ENCODE measurements at regions not wholly inside any gene's neighbourhood (a gene's known extent, or its start where the extent isn't known, plus 50 kb on each side); places are given as distances from the start of the nearest gene placed in this dataset.

DNA sequence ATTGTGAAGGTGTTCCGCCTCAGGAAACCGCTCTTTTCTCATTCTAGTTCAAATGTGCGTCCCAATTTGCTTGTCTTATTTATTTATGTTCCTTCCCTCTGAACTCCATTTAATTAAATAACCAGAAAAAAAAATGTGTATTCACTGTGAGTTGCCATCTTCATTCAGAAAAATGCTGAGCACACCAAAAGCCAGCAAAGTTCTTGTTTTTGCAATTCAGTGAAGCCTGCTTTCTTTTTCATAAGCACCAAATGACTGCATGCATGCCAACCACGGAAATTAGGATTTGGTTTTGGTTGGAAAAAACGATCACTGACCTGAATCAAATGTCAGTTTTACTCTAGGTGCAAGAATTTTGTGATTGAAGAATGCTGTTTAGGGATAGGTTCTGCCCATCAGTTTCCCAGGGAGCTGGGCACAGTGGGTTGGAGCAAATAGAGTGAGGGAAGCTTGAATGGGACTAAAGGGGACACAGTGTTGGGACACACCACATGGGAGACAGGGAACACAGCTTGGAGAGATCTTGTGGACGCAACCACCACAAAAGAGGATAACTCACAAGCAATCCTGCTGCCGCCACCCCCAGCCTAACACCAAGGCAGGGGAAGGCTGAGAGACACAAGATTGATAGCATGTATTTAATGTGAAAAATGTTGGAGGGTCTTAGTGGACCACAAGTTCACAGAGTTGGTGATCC, 183.4 kb upstream of the GALNT2 start:
- in situ Hi-C loops (cut with HindIII; ENCODE audit: low sequenced_read_pairs), result loop anchor here (10.0 kb wide), 1 partner anchor 141 kb away; no protein-coding TSS in a partner anchor

DNA sequence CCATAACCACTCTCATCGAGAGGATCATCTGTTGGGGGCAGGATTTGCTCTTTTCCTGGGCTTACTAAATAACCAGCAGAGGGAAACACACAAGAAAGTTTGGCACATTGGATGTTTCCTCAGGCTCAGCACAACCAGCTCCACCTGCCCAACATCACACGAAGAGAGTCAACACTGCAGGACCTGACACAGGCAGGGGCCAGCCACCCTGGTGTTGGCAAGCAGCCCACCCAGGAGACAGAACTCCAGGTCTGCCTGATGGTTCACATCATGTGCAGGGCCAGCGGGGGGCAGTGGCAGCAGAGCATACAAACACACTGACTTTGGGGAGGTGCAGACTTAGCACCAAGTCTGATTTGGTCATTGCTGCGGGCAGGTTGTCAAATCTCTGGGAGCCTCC, 182.3 kb upstream of the GALNT2 start:
- in situ Hi-C loops (cut with HindIII; ENCODE audit: low sequenced_read_pairs), result loop anchor here (10.0 kb wide), 1 partner anchor 140 kb away; no protein-coding TSS in a partner anchor

DNA sequence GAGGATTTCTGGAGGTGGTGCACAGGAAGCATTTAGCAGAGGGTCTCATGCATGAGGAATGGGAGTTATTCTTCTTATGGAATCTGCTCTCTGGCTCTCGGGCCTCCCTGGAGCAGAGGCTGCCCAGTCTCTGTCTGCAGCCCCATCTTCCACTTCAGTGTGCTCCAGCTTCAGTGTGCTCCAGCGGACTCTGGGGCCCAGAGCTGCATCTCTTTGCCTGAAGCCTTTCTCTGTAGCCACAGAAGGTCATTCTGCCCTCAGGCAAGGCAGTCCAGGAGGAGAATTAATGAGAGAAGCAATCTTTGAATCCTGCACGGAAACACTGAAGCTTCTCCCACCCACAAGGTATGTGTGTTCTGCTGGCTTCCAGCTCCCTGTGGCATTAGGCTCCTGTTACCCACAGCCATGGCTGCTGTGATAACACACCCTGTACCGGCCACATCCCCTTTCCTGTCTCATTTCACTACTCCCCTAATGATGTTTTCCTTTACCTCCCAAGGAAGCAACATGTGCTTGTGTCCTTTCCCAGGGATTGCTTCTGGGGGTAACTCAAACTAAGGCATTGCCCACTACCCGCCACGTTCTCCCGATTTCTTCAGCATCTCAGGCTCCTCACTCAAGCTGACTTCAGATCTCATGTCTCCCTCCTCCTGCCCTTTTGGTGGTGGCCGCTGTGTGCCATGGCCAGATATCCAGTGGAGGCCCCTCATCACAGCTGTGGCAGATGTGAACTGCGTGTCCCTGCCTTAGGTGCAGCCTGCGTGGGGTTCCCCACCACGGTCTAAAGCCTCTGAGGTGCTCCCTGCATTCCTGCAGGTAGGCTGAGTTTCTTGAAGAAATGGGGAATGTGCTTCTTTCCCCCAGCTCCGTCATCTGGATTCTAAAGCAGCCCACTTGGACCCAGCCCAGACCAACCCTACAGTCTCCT, 181.2 kb upstream of the GALNT2 start:
- in situ Hi-C loops (cut with HindIII; ENCODE audit: low sequenced_read_pairs), result loop anchor here (10.0 kb wide), 1 partner anchor 139 kb away; no protein-coding TSS in a partner anchor

DNA sequence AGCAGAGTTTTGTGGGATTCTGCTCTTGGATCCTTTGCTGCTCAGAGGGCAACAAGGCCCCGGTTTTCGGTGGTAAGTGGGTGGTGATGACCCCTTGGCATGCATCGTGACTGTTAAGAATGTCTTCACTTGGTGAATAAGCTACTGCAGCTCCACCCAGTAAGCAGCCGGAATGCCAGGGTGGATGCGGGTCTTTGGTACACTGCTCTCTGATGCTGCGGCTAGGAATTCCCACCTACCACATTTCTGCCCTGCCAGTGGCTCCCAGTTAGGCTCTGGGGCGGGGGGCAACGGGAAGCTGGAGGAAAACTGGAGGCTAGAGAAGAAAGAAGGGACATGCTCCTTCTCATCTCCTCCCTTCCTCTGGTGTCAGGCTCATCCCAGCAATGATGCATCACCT, 180.4 kb upstream of the GALNT2 start:
- in situ Hi-C loops (cut with HindIII; ENCODE audit: low sequenced_read_pairs), result loop anchor here (10.0 kb wide), 1 partner anchor 138 kb away; no protein-coding TSS in a partner anchor

DNA sequence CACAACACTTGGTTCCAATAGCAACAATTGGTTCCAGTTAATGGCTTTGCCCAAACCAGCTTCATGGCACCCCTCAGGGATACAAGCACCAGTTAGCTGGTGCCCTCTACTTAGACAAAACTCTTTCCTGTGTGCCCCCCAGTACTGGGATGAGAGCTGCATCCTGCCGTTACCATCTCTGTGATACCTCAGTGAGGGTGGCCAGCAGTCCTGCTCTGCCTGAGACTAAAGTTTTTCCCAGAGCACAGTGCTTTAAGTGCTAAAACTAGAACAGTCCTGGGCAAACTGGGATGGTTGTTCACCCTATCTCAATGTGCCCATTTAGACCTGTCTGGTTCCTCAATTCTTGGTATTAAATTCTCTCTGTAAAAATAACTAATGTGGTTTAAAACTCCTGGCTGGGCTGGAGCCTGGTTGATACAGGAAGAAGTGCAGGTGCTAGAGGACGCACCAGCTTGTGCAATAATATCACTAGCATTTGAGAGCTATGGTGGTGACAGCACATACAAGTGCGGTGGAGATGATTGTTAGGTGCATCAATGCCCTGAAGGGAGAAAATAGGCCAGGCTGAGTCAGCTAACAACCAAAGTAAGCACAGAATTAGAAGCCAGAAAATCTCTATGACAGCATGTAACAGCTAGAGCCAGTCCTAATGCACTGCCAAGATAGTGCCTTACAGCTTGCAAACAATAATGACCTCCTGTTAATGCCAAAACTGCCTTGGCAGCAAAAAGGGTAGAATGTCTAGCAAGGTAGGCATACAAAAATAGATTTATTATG, 179.8 kb upstream of the GALNT2 start:
- in situ Hi-C loops (cut with HindIII; ENCODE audit: low sequenced_read_pairs), result loop anchor here (10.0 kb wide), 1 partner anchor 138 kb away; no protein-coding TSS in a partner anchor

DNA sequence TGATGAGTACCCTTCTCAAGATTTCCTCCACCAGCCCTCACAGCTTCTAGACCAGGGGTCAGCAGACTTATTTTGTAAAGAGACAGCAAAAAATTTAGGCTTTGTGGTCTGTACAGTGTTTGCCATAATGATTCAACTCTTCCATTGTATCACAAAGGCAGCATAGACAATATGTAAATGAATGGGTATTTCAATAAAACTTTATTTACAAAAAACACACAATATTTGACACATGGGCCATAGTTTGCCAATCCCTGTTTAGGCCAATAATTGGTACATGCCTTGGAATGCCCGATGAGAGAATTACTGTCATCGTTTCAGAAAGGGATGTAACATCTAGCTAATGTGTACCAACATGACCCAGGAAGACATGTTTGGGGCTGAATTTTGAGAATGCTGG, 178.9 kb upstream of the GALNT2 start:
- in situ Hi-C loops (cut with HindIII; ENCODE audit: low sequenced_read_pairs), result loop anchor here (10.0 kb wide), 1 partner anchor 137 kb away; no protein-coding TSS in a partner anchor

DNA sequence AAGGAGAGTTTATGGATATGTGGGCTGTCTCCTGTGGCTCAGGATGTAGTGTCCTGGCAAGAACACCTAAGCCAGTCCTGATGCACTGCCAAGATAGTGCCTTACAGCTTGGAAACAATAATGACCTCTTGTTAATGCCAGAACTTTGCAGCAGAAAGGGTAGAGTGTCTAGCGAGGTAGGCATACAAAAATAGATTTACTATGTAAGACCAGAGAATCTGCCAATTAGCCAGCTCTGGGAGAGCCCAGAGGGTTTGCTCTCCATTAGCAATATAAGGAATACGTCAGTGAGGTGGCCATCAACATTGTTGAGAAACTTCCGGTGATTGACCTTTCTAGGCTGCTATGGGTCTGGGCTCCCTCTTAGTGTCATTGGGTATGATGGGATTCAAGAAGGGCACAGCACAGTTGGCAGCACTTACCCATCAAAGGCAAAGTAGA, 178.5 kb upstream of the GALNT2 start:
- in situ Hi-C loops (cut with HindIII; ENCODE audit: low sequenced_read_pairs), result loop anchor here (10.0 kb wide), 1 partner anchor 136 kb away; no protein-coding TSS in a partner anchor

DNA sequence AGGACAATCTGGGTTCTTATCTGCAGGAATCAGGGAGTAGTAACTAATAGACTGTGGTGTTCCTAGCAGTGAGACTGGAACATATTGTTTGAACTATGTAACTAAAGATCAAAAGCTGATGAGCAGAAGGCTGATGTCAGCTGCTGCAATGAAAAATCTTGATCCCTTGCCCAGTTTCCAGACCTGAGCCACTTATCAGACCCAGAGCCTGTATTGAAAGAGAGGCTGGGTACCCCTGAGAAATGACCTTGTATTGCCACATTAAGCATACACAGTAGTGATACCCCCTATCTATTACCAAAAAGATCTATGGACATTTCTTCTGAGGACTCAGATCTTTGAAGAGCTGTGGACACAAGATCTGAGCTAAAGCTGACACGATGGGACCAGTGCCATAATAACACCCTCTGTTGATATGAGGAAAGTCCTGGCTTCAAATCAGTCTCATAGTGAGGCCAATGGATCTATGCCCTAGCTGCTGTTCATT, 178.0 kb upstream of the GALNT2 start:
- in situ Hi-C loops (cut with HindIII; ENCODE audit: low sequenced_read_pairs), result loop anchor here (10.0 kb wide), 1 partner anchor 136 kb away; no protein-coding TSS in a partner anchor

DNA sequence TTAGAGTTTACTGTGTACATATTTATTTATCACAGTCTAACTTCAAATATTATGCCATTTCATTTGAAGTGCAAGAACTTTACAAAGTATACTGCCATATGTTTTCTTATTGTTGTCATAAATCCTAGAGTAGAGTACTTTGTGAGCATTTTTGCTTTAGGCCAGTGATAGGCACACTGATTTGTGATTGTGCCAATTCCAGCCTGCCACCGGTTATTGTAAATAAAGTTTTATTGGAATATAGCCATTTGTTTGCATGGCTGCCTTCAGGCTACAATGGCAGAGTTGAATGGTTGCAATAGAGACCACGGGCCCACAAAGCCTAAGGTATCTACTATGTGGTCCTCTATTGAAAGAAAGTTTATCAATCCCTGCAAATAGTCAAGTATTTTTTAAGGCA, 175.8 kb upstream of the GALNT2 start:
- in situ Hi-C loops (cut with HindIII; ENCODE audit: low sequenced_read_pairs), result no loop called here

DNA sequence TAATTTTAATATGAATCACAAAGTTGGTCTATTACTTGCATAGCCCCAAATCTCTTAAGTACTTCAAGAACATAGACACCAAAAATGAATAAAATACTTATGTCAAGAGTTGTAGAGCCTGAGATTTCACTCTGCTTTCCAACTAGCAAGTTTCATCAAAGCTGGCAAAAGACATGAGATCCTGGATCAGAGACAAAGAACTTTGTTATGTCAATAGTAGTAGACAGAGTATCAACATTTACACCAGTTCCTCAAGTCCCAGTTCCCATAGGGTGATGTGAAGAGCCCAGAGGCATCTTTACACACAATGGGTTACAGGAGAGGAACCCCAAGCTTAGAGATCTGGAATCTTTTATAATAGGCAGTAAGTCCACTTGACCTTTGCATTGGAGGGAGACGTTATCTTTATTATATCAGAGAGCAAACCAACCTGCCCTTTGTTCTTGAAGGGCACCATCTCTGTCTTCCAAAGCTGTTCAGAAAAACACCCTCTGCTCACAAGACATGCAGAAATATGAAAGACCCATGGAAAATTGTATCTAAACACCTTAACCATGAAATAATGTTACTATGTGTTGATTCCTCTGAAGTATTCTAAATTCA, 174.4 kb upstream of the GALNT2 start:
- in situ Hi-C loops (cut with HindIII; ENCODE audit: low sequenced_read_pairs), result no loop called here

DNA sequence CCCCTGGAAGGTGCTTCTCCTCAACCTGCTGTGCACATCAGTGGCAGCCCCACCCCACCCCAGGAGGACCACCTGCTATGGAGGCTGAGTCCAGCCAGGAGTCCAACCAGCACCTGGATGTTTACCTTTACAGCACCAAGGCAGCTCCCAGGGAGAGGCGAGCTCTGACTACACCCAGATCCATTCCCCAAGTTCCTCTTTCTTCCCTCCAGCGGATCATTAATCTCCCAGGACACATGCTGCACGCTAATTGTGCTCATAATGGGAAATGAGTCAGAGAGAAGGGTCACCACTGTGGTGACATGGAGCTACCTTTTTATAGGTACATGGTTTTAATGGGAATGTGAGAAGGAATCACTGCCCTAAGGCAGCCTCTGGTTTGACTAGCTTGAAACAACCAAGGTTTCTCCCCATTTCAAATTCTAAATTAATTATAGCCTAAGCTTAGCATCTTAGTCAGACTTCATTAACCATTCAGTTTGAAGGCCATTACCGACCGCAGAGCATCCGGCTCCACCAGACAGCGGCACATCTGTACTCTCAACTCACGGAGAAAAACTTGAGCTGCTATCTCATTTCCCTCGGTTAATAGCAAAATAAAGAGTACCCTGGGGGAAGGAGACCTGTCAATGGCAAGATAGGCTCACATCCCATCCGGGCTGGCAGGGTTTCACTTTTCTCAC, 173.1 kb upstream of the GALNT2 start:
- in situ Hi-C loops (cut with HindIII; ENCODE audit: low sequenced_read_pairs), result no loop called here

DNA sequence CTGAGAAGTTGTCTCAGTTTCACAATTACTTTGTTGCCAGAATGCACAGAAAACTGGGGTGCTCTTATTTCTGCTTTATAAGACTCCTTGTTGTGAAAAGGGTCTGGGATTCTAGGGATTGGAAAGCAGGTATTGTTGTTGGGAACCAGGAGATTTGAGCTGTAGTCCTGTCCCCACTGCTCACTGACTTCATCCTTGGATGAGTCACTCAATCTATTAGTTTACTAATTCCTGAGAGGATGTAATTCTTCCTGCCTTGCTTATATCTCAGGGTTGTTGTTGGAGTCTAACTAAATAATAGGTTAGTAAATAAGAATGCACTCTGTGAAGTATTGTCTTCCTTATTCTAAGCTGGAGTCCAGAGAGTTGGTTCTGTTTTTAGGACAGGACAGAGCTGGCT, 172.5 kb upstream of the GALNT2 start:
- in situ Hi-C loops (cut with HindIII; ENCODE audit: low sequenced_read_pairs), result no loop called here

DNA sequence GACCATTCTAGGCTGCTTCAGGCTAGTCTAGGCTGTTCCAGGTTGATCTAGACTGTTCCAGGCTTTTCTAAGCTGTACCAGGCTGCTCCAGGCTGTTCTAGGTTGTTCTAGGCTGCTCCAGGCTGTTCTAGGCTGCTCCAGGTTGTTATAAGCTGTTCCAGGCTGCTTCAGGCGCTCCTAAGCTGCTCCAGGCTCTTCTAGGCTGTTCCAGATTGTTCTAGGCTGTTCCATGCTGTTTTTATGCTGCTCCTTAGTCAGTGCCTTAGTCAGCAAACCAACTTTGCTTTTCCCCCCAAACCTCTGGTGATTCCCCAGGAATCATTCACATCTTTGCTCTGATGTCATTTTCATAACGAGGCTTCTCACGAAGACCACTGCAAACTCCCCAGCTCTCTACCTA, 171.4 kb upstream of the GALNT2 start:
- in situ Hi-C loops (cut with HindIII; ENCODE audit: low sequenced_read_pairs), result no loop called here

DNA sequence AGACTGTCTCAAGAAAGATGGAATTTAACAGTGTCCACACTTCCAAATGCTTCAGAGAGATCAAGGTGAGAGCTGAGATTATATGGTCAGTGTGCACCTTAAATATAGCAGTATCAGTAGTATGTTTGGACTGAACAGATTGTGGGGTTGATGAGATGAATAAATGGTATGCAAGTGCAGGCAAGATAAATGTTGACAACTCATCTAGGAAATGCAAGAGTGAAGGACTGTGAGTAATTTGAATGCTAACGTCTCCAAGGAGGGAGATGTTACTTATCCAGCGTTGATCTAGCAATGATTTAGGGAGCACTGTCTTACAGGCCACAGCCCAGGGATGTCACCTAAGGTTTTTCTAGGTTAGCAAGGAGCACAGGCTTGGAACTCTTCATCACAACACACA, 170.7 kb upstream of the GALNT2 start:
- in situ Hi-C loops (cut with HindIII; ENCODE audit: low sequenced_read_pairs), result no loop called here

DNA sequence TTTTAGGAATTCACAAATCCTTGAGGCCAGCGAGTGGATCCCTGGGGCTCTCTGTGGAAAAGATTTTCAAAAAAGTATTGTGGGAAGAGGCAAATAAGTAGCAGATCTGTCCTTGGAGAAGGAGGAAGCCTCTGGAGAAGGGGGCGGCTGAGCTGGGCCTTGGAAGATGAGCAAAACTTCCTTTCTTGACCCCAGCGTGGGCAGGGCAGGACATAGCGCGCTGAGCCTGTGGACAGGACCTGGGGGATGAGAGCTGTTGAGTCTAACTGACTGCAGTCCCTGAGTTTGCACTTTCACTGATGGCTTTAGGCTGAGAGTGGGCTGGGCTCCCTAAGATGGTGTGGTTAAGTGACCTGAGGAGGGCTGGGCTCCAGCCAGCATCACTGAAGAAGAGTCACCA, 170.2 kb upstream of the GALNT2 start:
- in situ Hi-C loops (cut with HindIII; ENCODE audit: low sequenced_read_pairs), result no loop called here

DNA sequence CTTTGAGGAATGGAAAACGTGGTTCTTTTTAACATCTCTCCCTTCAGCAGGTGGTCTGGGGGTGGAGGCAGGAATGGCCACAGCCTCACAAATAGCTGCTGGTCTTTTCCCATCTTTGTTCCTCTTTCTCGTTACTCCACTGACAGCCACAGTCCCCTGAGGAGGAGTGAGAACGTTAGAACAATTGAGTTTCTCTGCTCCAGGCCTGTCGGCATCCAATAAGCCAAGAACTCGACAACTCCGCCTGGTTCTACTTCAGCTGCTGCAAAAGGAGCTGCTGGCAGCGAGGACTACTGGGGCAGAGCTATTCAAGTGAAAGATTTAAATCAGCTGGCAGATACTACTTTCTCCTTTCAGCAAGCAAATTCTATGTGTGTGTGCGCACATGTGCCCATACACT, 169.5 kb upstream of the GALNT2 start:
- in situ Hi-C loops (cut with HindIII; ENCODE audit: low sequenced_read_pairs), result no loop called here

DNA sequence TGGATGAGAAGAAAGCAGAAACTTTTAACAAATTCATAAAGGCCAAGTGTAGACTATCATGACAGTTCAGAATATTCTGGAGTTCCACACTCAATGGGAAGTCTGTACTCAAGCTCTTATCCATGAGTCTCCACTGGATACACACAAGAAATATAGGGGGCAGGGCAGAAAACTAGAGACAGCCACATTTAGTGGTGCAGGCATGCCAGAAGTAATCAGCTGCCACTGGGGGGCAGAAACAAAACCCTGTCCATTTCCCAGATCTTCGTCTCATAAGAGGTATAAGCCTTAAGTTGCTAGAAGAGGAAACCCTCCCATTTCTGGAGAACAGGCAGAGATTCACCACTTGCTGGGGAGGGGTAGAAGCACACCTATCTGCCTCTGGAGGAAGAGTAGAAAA, 166.8 kb upstream of the GALNT2 start:
- in situ Hi-C loops (cut with HindIII; ENCODE audit: low sequenced_read_pairs), result no loop called here

DNA sequence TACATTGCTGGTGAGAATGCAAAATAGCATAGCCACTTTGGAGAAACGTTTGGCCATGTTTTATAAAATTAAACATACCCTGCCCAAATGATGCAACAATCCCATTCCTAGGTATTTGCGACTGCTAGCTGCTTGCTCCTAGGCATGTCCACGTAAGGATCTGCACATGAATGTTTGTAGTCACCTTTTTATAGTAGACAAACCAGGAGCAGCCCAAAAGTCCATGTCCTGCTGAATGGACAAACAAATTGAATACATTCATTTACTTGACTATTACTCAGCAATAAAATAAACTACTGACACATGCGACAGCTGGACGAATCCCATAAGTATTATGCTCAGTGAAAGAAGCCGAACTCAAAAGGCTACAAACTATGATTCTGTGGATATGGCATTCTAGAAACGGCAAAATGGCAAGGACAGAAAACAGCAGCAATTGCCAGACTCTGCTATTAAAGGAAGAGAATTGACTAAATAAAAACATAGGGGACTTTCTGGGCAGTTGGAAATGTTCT, 161.9 kb upstream of the GALNT2 start:
- in situ Hi-C loops (cut with HindIII; ENCODE audit: low sequenced_read_pairs), result no loop called here

DNA sequence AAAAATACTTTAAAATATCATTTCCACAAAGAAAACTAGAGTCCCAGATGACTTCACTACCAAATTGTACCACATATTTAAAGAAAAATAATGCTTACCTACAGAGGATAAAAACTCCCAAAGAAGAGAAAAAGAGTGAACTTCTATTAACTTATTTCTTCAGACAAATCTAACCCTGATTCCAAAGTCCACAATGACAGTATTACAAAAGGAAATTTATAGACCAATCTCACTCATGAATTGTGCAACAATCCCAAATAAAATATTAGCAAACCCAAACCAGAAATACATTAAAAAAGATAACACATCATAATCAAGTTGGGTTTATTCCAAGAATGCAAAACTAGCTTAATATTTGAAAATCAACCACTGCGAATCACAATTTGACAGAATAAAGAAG, 161.4 kb upstream of the GALNT2 start:
- in situ Hi-C loops (cut with HindIII; ENCODE audit: low sequenced_read_pairs), result no loop called here

All from DLD1 (cell line).